ENCODE measurements at regions not wholly inside any gene's neighbourhood (a gene's known extent, or its start where the extent isn't known, plus 50 kb on each side); places are given as distances from the start of the nearest gene placed in this dataset.

GRCh38 chr16:52816993-52817392 is 235.7 kb downstream of the CHD9NB start:
- TF ChIP-seq USF2 (CRISPR knock-in tag; IDR thresholded peaks at IDR 0.05) = no peak
- no peak for TF ChIP-seq SETDB1 (IDR thresholded peaks at IDR 0.05; ENCODE audit: low read length)
- TF ChIP-seq, protein P1, sequence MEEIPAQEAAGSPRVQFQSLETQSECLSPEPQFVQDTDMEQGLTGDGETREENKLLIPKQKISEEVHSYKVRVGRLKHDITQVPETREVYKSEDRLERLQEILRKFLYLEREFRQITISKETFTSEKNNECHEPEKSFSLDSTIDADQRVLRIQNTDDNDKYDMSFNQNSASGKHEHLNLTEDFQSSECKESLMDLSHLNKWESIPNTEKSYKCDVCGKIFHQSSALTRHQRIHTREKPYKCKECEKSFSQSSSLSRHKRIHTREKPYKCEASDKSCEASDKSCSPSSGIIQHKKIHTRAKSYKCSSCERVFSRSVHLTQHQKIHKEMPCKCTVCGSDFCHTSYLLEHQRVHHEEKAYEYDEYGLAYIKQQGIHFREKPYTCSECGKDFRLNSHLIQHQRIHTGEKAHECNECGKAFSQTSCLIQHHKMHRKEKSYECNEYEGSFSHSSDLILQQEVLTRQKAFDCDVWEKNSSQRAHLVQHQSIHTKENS (CRISPR knock-in tag; IDR thresholded peaks at IDR 0.05) = no peak
- TF ChIP-seq KHSRP (IDR thresholded peaks at IDR 0.05) = no peak
- TF ChIP-seq NR3C1 (CRISPR knock-in tag; IDR thresholded peaks at IDR 0.05) = no peak
- no peak for TF ChIP-seq CTCF (IDR thresholded peaks at IDR 0.05 in 2 of 3, conservative IDR thresholded peaks at IDR 0.05 in 1 of 3; ENCODE audit: insufficient read depth in 2 of 3, low read depth in 1 of 3, low read length in 3 of 3)
